COLO668 (cell line): ENCODE measurements at regions not wholly inside any gene's neighbourhood (a gene's known extent, or its start where the extent isn't known, plus 50 kb on each side); places are given as distances from the start of the nearest gene placed in this dataset.

Source experiments
- DNase-seq: peaks from one replicate; lab custom pipeline; 2025; ENCODE audit not compliant: unreplicated experiment; lab: John Stamatoyannopoulos, UW

GRCh38 chr4:136862653-136863052 lies 669.6 kb downstream of the PCDH18 start:
- DNase-seq: no peak

DNA sequence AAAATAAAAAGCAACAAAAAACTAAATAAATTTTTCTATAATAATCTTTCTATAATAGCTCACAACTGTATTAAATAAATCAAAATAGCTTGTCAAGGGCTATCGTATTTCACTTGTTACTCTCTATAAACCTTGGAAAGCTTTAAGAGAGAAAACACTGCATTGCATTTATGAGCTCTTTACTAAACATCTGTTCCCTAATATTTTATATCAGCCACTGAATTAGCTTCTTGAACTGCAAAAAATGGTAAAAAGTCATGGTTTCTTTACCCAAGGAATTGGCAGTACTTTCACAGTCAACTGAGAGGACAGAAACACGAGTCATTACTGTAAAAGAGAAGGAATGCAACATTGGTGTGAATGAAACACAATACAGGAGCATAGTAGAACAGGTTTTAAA lies 671.2 kb downstream of the PCDH18 start:
- no peak for DNase-seq

GRCh38 chr4:136858903-136859302 lies 673.4 kb downstream of the PCDH18 start:
- DNase-seq: no peak

- no peak for DNase-seq
Observed at GRCh38 chr4:136855886-136856285, 676.4 kb downstream of the PCDH18 start.

GRCh38 chr4:136850446-136850845 lies 681.8 kb downstream of the PCDH18 start:
- DNase-seq: no peak

GRCh38 chr4:136847881-136848621 lies 684.2 kb downstream of the PCDH18 start:
- no peak for DNase-seq

DNA sequence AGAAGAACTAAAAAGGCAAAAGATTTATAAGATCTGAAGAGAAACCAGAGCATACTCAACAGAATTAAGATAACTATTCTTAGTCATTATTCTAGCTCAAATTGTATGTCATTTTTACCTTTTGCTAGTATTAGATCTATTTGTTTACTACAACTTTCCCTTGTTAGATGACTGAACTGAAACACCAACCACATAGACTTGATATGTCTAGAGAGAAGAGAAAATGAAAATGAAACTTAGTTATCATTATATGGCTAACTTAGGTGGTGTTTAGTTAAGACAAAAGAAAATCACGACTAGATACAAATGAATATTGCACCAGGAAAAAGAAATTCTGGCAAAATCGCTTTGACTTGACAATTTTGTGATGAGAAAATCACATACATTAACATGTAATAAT lies 690.8 kb downstream of the PCDH18 start:
- no peak for DNase-seq

DNA sequence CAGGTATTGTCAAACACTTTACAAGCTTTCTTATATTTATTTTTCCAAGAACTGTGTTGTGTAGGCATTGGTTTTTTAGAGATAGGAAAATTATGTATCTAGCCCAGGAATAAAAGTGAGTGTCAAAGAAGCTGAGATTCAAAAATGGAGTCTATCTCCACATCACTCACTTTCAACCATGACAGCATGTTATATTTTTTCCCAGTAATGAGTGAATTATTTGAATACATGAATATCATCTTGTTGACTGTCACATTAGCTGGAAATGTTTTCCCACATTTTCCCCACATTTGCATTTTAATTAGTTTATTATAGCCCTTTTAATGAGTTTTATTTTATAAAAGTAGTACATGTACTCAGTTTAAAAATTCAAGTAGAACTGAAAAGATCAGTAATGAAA lies 693.7 kb downstream of the PCDH18 start:
- no peak for DNase-seq

DNA sequence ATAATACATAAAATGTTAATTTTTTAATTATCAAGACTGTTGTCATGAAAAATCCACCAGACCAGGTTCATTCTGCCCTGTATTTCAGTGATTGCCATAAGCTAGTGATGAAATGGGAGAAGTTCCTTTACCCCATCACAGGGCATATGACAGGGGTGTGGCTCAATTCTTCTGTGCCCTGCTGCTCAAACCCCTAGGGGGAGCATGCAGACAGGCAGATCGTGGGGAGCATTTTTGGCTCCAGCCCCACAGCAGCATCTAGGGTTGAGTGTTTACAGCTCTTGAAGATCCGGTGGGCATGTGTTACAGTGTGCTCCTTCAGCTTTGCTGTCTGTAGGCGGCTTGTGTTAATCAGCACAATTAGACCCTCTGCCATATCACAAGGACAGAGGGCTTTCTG lies 700.7 kb downstream of the PCDH18 start:
- DNase-seq: no peak

GRCh38 chr4:136829280-136829679 lies 703.0 kb downstream of the PCDH18 start:
- DNase-seq: no peak

DNA sequence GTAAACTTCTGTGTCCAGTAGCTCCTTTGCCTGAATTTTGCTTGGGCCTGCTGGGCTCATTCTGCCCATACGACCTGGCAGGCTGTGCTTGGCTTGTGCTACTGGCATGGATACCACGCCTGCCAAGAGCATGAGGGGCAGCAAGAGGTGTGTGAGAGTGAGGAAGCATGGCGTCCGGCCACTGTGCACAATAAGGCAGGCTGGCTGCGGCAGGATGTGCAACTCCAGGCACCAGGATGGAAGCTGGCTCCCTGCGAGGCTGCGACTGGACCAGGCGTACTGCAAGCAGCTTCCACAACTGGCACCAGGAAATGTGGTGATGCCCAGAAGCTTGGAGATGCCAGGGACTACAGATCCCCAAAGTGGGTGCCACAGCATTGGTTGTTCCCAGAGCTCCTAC lies 709.3 kb downstream of the PCDH18 start:
- no peak for DNase-seq

DNA sequence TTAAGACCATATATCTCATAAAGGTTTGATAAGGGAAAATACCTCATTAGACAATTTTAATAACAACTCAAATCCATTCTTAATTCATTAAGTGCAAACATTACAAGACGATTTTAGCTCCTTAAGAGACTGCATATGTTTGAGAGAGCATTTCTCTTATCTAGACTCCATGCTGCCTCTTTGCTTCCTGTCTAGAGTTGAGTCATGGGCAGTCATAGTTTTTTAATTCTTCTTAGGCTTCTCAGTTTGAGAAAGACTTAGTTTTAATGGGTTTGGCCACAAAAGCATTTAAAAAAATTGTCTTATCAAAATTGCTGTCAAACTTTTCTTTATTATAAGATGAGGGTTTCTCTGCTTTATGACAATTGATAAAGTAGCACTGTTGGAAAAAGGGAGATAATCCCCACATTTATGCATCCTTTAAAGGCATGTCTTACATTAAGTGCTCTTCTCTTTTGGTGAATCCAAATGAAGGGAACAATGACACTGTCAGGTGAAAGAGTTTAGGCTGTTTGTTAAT lies 713.4 kb downstream of the PCDH18 start:
- DNase-seq: no peak

DNA sequence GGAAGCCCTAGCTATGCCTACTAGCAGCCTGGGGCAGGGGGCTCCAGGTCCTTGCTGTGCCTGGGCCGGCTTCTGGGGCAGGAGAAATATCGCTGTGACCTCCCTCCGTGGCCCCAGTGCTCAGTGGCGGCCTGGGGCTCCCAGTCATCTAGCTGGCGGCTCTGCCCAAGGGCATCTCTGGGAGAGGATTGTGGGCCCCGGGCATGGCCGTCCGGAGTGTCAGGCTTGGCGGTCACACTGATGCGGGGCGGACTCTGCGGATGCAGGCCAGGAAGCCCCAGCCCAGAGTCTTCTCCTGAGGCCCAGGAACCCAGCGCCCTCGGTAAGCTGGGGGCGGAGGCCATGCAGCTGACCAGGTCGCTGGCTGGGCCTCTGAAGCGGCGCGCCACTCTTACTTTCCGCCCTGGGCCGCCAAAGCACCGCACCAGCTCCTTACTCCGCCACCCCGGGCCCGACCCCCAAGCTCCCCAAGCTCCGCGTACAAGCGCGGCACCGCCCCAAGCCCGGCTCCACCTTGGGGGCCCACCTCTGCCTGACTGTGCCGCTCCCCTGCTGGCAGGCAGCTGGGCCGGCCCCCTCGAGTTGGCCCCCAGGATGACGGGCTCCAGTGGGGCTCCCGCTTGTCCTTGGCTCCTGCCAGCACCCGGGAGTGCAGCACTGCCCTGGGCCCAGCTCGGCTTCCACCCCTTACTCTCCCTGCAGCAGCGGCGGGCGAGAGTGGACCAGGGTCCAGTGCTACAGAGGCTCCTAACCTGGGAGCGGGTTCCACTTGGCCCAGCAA lies 720.0 kb downstream of the PCDH18 start:
- no peak for DNase-seq

DNA sequence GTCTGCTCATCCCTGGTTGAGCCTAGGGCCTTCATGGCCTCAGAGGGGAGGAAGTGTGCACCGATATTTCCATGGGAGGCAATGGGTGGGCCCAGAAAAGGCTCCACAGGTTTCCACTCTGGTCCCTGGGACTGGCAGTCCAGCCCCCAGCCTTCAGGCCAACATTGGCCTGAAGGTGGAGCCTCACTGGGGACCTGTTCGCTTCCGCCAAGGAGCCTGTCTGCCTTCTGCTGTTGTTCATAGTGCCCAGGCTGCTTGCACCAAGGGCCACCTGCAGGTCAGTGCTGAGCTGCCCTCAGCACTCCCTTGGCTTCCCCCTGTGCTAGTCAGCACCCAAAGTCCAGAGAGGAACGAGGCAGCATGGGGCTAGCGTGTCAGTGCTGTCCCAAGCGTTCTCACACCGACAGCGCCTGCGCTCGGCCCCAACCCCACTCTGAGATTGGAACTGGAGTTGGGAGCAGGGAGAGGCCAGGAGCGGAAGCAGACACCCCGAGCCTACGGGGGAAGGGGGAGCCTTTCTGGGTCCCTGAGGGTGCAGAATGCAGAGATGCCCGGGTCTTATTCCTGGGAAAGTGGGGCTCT lies 720.7 kb downstream of the PCDH18 start:
- DNase-seq: no peak

GRCh38 chr4:136810626-136811025 lies 721.7 kb downstream of the PCDH18 start:
- no peak for DNase-seq

GRCh38 chr4:136806844-136807243 lies 725.5 kb downstream of the PCDH18 start:
- DNase-seq: no peak

DNA sequence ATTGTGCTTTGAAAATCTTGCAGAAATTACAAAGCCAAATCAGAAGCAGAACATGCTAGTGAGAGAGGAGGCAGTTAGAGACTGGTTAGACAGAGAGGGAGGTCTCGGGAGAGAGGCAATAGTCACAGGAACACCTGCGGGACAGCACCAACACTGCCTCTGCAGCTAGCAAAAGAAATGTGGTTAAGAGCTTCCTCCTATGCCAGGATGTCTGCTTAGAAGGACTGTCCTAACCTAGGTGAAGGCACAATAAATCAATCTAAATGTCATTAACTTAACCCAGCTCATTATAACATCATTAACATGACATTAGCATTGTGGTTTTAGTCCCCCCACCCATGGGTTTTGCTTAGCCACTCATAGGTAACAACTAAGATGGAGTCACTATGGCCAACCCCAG lies 726.7 kb downstream of the PCDH18 start:
- no peak for DNase-seq

GRCh38 chr4:136803433-136803832 lies 728.9 kb downstream of the PCDH18 start:
- no peak for DNase-seq

DNA sequence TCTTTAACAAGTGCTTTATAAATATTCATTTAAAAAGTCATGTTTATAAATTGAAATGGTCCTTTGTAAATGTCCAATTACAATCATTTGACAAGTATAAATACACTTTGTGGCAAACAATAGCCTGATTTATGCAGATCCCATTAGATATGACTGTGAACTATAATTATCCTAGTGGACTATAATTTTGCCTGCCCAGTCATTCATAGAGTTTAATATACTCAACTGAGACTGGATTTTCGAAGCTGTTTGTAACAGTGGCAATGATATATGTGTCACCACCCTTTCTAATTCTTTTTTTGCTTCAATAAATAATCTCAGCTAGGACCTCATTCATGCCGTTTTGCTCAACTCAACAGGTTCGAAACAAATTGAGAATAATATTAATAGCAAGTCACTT lies 732.0 kb downstream of the PCDH18 start:
- no peak for DNase-seq

- no peak for DNase-seq
Observed at GRCh38 chr4:136796953-136797352, 735.3 kb downstream of the PCDH18 start.

GRCh38 chr4:136793848-136794247 lies 738.4 kb downstream of the PCDH18 start:
- no peak for DNase-seq

DNA sequence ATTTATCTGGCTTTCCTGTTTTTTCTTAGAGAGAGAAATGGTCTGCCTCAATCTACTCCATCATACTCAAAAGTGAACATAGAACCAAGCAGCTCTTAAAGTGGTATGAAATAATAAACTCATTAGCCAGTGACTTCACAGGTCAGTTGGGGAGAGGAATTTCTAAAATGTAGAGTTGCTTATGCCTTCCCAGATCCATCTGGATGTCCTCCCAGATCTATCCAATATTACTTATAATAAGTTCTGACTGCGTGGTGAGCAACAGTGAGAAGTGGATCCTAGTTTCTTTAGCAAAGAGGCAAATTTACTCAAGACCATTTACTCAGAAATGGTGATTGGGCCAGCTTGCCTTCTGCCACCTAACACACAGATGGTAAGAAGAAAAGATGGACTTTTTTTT lies 748.0 kb downstream of the PCDH18 start:
- no peak for DNase-seq
